CD8-positive, alpha-beta memory T cell (primary cell): ENCODE measurements at regions not wholly inside any gene's neighbourhood (a gene's known extent, or its start where the extent isn't known, plus 50 kb on each side); places are given as distances from the start of the nearest gene placed in this dataset.

Source experiments
- CTCF ChIA-PET: fragments of 350-600 bp; sonication (Branson Sonifier 250); formaldehyde crosslinking; loops from one replicate; lab custom pipeline; 2021; ENCODE audit warnings: antibody characterized with exemption; lab: Charles Lee
- POLR2A ChIA-PET: fragments of 350-600 bp; sonication (Branson Sonifier 250); formaldehyde crosslinking; loops from one replicate; lab custom pipeline; 2021; ENCODE audit warnings: antibody characterized with exemption; lab: Charles Lee
- DNase-seq, 5 donors: peaks; one replicate each; pipeline versions ENCODE4 v3.0.0 to v3.0.0-alpha.2; 2020 to 2022; ENCODE audit warnings: mixed read lengths in 1 of 5
- H3K27ac ChIP-seq: one replicate; pipeline ENCODE4 v1.7.0; 2013; ENCODE audit warnings: low read depth, mild to moderate bottlenecking, low read length, moderate library complexity
- H3K27me3 ChIP-seq: 2 replicates; pipeline ENCODE4 v1.7.0; 2013; ENCODE audit warnings: low read length, mild to moderate bottlenecking; ENCODE audit not compliant: insufficient read depth, poor library complexity, severe bottlenecking
- H3K36me3 ChIP-seq: 2 replicates; pipeline ENCODE4 v1.7.0; 2013; ENCODE audit warnings: mild to moderate bottlenecking, low read length, moderate library complexity; ENCODE audit not compliant: insufficient read depth
- H3K4me1 ChIP-seq: 2 replicates; pipeline ENCODE4 v1.7.0; 2013; ENCODE audit warnings: mild to moderate bottlenecking, low read length, moderate library complexity; ENCODE audit not compliant: insufficient read depth
- H3K4me3 ChIP-seq: 2 replicates; pipeline ENCODE4 v1.7.0; 2013; ENCODE audit warnings: mild to moderate bottlenecking, low read length
- H3K9me3 ChIP-seq: 2 replicates; pipeline ENCODE4 v1.7.0; 2013; ENCODE audit warnings: mild to moderate bottlenecking, low read length
- H3K27ac Mint-ChIP-seq, 8 donors: one replicate each; pipeline ENCODE4 v1.8.0; 2020 to 2021; ENCODE audit warnings: mixed read lengths in 8 of 8, mild to moderate bottlenecking in 6 of 8, inconsistent platforms in 3 of 8, moderate library complexity in 3 of 8
- H3K27me3 Mint-ChIP-seq, 2 donors: one replicate each; pipeline ENCODE4 v1.8.0; 2020 to 2021; ENCODE audit warnings: mixed read lengths in 2 of 2, mild to moderate bottlenecking in 1 of 2, moderate library complexity in 1 of 2
- H3K36me3 Mint-ChIP-seq, 3 donors: one replicate each; pipeline ENCODE4 v1.8.0; 2020 to 2021; ENCODE audit warnings: mixed read lengths in 3 of 3, inconsistent platforms in 1 of 3, mild to moderate bottlenecking in 1 of 3
- H3K4me1 Mint-ChIP-seq, 3 donors: one replicate each; pipeline ENCODE4 v1.8.0; 2020 to 2021; ENCODE audit warnings: mixed read lengths in 3 of 3, inconsistent platforms in 1 of 3, mild to moderate bottlenecking in 1 of 3
- H3K4me3 Mint-ChIP-seq, 7 donors: one replicate each; pipeline ENCODE4 v1.8.0; 2020 to 2021; ENCODE audit warnings: mixed read lengths in 7 of 7, mild to moderate bottlenecking in 6 of 7, moderate library complexity in 4 of 7, inconsistent platforms in 2 of 7
- H3K9me3 Mint-ChIP-seq, 5 donors: one replicate each; pipeline ENCODE4 v1.8.0; 2020 to 2022; ENCODE audit warnings: mixed read lengths in 5 of 5, mild to moderate bottlenecking in 3 of 5, moderate library complexity in 2 of 5, inconsistent platforms in 1 of 5

DNA sequence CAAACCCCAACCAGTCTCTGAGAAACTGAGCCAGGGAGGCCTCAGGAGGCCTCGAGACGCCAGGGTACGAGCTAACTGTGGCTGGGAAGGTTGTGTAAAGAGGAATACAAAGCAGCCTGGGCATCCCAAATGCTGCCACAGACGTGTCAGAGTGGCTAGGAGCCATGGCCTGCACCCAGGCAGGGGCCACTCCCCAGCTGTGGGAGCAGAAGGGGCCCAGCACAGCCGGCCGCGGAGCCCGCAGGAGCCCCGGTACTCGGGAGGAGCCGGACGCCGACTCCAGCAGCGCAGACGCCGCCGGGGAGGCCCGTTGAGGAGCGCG, 349.8 kb upstream of the B3GAT1 start:
- H3K36me3 ChIP-seq: no peaks in the 10 kb centered on the region
- peaks cover 17 to 23% of the 10 kb centered on the region in 2 donors for H3K27me3 Mint-ChIP-seq
- no peaks in the 10 kb centered on the region for H3K27me3 ChIP-seq
- peak overlapping the region in 1 of 7 donors; percentile 41 for H3K4me3 Mint-ChIP-seq
- no peak for DNase-seq
- no peak overlapping the region for H3K4me3 ChIP-seq
- POLR2A ChIA-PET: no interaction called here
- CTCF ChIA-PET: no interaction called here
- H3K9me3 ChIP-seq: no peaks in the 10 kb centered on the region
- no peaks in the 10 kb centered on the region for H3K36me3 Mint-ChIP-seq
- H3K4me1 Mint-ChIP-seq: peaks cover 0 to 1% (median 0%) of the 10 kb centered on the region in 3 donors
- H3K4me1 ChIP-seq: no peaks in the 10 kb centered on the region
- H3K9me3 Mint-ChIP-seq: peaks cover 3 to 8% (median 5%) of the 10 kb centered on the region in 5 donors
- no peak overlapping the region for H3K27ac ChIP-seq
- H3K27ac Mint-ChIP-seq: no peak overlapping the region

DNA sequence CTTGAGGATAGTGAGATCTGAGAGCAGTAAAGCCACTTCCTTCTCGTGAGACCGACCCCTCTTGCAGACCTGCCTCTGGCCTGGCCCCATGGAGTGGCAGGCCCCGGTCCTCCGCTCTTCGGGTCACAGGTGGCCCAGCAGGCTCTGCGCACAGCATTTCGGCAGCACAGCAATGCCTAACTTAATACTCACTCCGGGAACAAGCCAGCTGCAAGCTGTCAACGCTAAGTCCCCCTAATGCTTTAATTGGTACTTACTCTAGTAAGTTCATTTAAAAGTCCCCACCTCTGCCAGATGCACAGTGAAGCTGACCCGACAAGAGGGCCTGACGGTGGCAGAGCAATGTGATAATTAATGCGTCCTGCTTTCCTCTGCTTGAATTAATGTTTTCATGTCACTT, 349.3 kb upstream of the B3GAT1 start:
- peak overlapping the region in 1 of 7 donors; percentile 32 for H3K4me3 Mint-ChIP-seq
- Histone ChIP-seq H3K36me3 (no peaks in the 10 kb centered on the region), H3K9me3 (no peaks in the 10 kb centered on the region), H3K4me3 (no peak overlapping the region), H3K4me1 (no peaks in the 10 kb centered on the region), H3K27ac (no peak overlapping the region), H3K27me3 (no peaks in the 10 kb centered on the region)
- H3K36me3 Mint-ChIP-seq: no peaks in the 10 kb centered on the region
- no peak overlapping the region for H3K27ac Mint-ChIP-seq
- ChIA-PET POLR2A (no interaction called here), CTCF (no interaction called here)
- DNase-seq: no peak
- H3K4me1 Mint-ChIP-seq: peaks cover 0 to 1% (median 0%) of the 10 kb centered on the region in 3 donors
- H3K9me3 Mint-ChIP-seq: peaks cover 0 to 4% (median 1%) of the 10 kb centered on the region in 5 donors
- H3K27me3 Mint-ChIP-seq: peaks cover 16 to 19% of the 10 kb centered on the region in 2 donors

GRCh38 chr11:134760957-134761356, 348.9 kb upstream of the B3GAT1 start:
- no peaks in the 10 kb centered on the region for H3K27me3 ChIP-seq
- POLR2A ChIA-PET: no interaction called here
- H3K36me3 Mint-ChIP-seq: no peaks in the 10 kb centered on the region

GRCh38 chr11:134760299-134760698, 348.3 kb upstream of the B3GAT1 start:
- Histone ChIP-seq H3K36me3 (no peaks in the 10 kb centered on the region), H3K4me1 (no peaks in the 10 kb centered on the region), H3K4me3 (no peak overlapping the region), H3K27me3 (no peaks in the 10 kb centered on the region), H3K9me3 (no peaks in the 10 kb centered on the region), H3K27ac (no peak overlapping the region)
- Mint-ChIP-seq H3K27me3 (peaks cover 11 to 25% of the 10 kb centered on the region in 2 donors), H3K27ac (no peak overlapping the region), H3K36me3 (no peaks in the 10 kb centered on the region), H3K4me1 (peaks cover 0 to 1% (median 0%) of the 10 kb centered on the region in 3 donors), H3K9me3 (peaks cover 0 to 4% (median 0%) of the 10 kb centered on the region in 5 donors), H3K4me3 (no peak overlapping the region)
- ChIA-PET CTCF (no interaction called here), POLR2A (no interaction called here)
- no peak for DNase-seq

More at GRCh38 chr11:134760957-134761356, 348.9 kb upstream of the B3GAT1 start:
- H3K4me1 Mint-ChIP-seq: peaks cover 0 to 1% (median 0%) of the 10 kb centered on the region in 3 donors
- no peak overlapping the region for H3K4me3 Mint-ChIP-seq
- H3K36me3 ChIP-seq: no peaks in the 10 kb centered on the region
- no peak overlapping the region for H3K27ac Mint-ChIP-seq
- no peaks in the 10 kb centered on the region for H3K4me1 ChIP-seq
- DNase-seq: no peak
- CTCF ChIA-PET: no interaction called here
- no peaks in the 10 kb centered on the region for H3K9me3 ChIP-seq
- no peak overlapping the region for H3K27ac ChIP-seq
- peaks cover 16 to 21% of the 10 kb centered on the region in 2 donors for H3K27me3 Mint-ChIP-seq
- H3K9me3 Mint-ChIP-seq: peaks cover 0 to 4% (median 0%) of the 10 kb centered on the region in 5 donors
- H3K4me3 ChIP-seq: no peak overlapping the region

- H3K27me3 ChIP-seq: no peaks in the 10 kb centered on the region
- no peak for DNase-seq
- Mint-ChIP-seq H3K36me3 (no peaks in the 10 kb centered on the region), H3K4me1 (peaks cover 0 to 1% (median 0%) of the 10 kb centered on the region in 3 donors), H3K27me3 (peaks cover 11 to 28% of the 10 kb centered on the region in 2 donors), H3K27ac (no peak overlapping the region), H3K4me3 (no peak overlapping the region), H3K9me3 (peaks cover 0 to 4% (median 0%) of the 10 kb centered on the region in 5 donors)
- H3K27ac ChIP-seq: no peak overlapping the region
- H3K4me1 ChIP-seq: no peaks in the 10 kb centered on the region
- POLR2A ChIA-PET: no interaction called here
- H3K9me3 ChIP-seq: no peaks in the 10 kb centered on the region
- no peaks in the 10 kb centered on the region for H3K36me3 ChIP-seq
- H3K4me3 ChIP-seq: no peak overlapping the region
- CTCF ChIA-PET: no interaction called here
These were observed 347.8 kb upstream of the B3GAT1 start for GRCh38 chr11:134759855-134760254.

DNA sequence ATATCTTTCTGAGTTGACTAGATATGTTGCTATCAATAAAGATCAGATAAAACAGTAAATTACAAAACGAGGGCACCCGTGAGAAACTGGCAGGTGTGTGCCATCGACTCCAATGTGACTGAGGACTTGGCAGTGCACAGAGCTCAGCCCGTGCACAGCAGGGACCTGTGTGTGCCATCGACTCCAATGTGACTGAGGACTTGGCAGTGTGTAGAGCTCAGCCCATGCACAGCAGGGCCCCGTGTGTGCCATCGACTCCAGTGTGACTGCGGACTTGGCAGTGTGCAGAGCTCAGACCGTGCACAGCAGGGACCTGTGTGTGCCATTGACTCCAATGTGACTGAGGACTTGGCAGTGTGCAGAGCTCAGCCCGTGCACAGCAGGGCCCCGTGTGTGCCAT, 347.2 kb upstream of the B3GAT1 start:
- Mint-ChIP-seq H3K27me3 (peaks cover 13 to 25% of the 10 kb centered on the region in 2 donors), H3K4me3 (no peak overlapping the region), H3K36me3 (no peaks in the 10 kb centered on the region), H3K27ac (no peak overlapping the region), H3K4me1 (peaks cover 0 to 1% (median 0%) of the 10 kb centered on the region in 3 donors), H3K9me3 (peaks cover 0 to 4% (median 0%) of the 10 kb centered on the region in 5 donors)
- H3K4me1 ChIP-seq: no peaks in the 10 kb centered on the region
- DNase-seq: no peak
- POLR2A ChIA-PET: no interaction called here
- no peaks in the 10 kb centered on the region for H3K9me3 ChIP-seq
- no peaks in the 10 kb centered on the region for H3K27me3 ChIP-seq
- CTCF ChIA-PET: no interaction called here
- H3K27ac ChIP-seq: no peak overlapping the region
- H3K36me3 ChIP-seq: no peaks in the 10 kb centered on the region
- no peak overlapping the region for H3K4me3 ChIP-seq

GRCh38 chr11:134758342-134758931, 346.4 kb upstream of the B3GAT1 start:
- H3K9me3 ChIP-seq: no peaks in the 10 kb centered on the region
- peaks cover 0 to 3% (median 0%) of the 10 kb centered on the region in 5 donors for H3K9me3 Mint-ChIP-seq
- ChIA-PET CTCF (no interaction called here), POLR2A (no interaction called here)
- H3K27ac Mint-ChIP-seq: no peak overlapping the region
- no peaks in the 10 kb centered on the region for H3K36me3 ChIP-seq
- H3K4me1 ChIP-seq: no peaks in the 10 kb centered on the region
- H3K4me3 ChIP-seq: no peak overlapping the region
- no peaks in the 10 kb centered on the region for H3K36me3 Mint-ChIP-seq
- no peak overlapping the region for H3K4me3 Mint-ChIP-seq
- H3K4me1 Mint-ChIP-seq: peaks cover 0 to 1% (median 0%) of the 10 kb centered on the region in 3 donors
- H3K27me3 Mint-ChIP-seq: peaks cover 10 to 18% of the 10 kb centered on the region in 2 donors
- DNase-seq: no peak
- no peak overlapping the region for H3K27ac ChIP-seq
- H3K27me3 ChIP-seq: no peaks in the 10 kb centered on the region

- Histone ChIP-seq H3K27me3 (no peaks in the 10 kb centered on the region), H3K9me3 (no peaks in the 10 kb centered on the region), H3K27ac (no peak overlapping the region), H3K36me3 (no peaks in the 10 kb centered on the region), H3K4me1 (no peaks in the 10 kb centered on the region), H3K4me3 (no peak overlapping the region)
- Mint-ChIP-seq H3K27me3 (peaks cover 11 to 14% of the 10 kb centered on the region in 2 donors), H3K4me3 (no peak overlapping the region), H3K4me1 (no peaks in the 10 kb centered on the region), H3K36me3 (no peaks in the 10 kb centered on the region), H3K27ac (no peak overlapping the region), H3K9me3 (no peaks in the 10 kb centered on the region)
- ChIA-PET CTCF (no interaction called here), POLR2A (no interaction called here)
- no peak for DNase-seq
These were observed 345.6 kb upstream of the B3GAT1 start for GRCh38 chr11:134757633-134758032.
